GM18505 (cell line): ENCODE measurements at regions not wholly inside any gene's neighbourhood (a gene's known extent, or its start where the extent isn't known, plus 50 kb on each side); places are given as distances from the start of the nearest gene placed in this dataset.

Experiments
- ATAC-seq: cut with Tn5 transposase; IDR thresholded peaks from one replicate; pipeline ENCODE4 v1.9.1; 2021; ENCODE audit not compliant: unreplicated experiment
- POLR2A ChIP-seq: IDR thresholded peaks from 4 replicates; pipeline ENCODE4 v1.6.1; 2011; ENCODE audit warnings: borderline replicate concordance; ENCODE audit not compliant: insufficient read depth, insufficient read length; ENCODE audit errors: extremely low read depth

DNA sequence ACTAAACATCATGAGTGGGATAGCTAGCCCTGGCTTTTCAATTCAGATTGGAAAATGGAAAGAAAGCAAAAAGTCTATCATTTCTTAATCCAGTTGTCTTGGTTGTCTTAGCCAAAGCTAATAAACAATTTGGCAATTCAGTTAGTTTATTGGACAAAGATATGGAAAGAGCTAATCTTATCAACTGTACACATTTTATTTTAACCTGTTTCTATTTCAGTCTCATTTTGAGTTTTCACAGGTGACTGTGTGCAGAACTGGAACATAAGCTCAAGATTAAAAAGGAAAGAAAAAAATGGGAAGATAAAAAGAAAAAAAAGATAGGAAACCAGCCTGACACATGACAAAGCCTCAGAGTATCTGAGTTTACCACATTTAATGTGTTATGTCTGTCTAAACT is 642.6 kb downstream of the SQOR start:
- TF ChIP-seq POLR2A: no peak
- ATAC-seq: no peak

DNA sequence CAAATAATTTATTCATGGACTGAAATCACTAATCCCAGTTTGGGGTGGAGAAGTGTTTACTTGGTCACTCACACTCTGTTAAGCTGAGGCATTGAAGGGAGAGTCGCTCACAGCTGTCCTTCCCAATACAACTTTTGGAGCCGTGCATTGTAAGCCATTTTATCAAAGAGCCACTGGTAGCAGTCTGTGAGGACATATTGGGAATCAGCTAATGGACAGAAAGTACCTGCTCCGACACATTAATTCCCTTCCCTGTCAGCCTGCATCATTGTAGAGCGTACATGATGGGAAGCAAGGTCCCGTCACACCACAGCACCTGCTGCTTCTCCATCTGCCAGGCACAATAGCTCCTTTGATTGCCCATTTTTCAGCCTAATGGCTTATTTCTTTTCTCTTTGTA is 643.2 kb downstream of the SQOR start:
- ATAC-seq: no peak
- no peak for TF ChIP-seq POLR2A

DNA sequence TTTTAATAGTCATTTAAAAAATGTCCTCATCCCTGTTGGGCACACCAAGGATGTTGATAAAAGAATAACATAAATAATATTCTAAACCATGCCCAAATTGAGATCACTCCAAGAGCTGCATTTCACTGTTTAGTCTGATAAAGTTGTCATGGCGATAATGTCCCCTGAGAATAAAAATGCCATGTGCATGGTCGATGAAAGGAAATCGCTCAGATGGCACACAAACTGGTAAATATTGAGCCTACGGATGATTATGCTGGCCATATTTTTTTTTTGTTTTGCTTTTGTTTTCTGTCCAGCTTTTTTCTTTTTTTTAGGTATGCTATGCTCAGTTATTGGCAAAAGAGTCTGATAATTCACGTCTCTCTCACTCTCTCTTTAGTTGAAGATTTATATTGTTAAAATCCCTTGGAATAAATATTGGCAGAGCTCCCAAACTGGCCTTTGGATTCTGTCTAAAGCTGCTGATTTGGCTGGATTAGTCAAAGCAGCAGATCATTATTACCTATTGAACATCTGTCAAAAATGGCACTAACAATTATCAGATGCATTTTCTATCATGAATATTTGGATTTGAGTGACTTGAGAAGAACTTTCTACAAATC is 643.8 kb downstream of the SQOR start:
- TF ChIP-seq POLR2A: no peak
- ATAC-seq: no peak

- ATAC-seq: no peak
- no peak for TF ChIP-seq POLR2A
Observed at GRCh38 chr15:46280762-46281542, 646.1 kb downstream of the SQOR start.

DNA sequence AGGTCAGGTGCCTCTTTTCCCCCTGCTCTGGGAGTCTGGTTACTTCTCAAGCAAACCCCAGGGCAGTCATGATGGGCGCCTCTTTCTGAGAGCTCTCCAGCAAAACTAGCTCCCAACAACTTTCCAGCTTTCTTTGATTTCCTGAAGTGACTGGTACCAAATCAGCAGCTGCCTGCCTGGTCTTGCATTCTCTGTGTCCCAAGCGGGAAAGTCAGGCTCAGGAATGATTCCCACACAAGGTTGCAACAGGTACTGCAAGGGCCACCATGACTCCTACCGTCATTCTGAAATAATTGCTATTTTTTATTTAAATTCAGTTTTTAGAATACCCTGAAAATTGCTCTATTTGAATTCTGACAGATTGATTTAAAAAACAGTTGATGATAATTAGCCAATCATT is 658.7 kb downstream of the SQOR start:
- ATAC-seq: no peak

GRCh38 chr15:46296002-46296401 is 661.2 kb downstream of the SQOR start:
- TF ChIP-seq POLR2A: no peak
- ATAC-seq: no peak

More for the DNA sequence above, 658.7 kb downstream of the SQOR start:
- no peak for TF ChIP-seq POLR2A

GRCh38 chr15:46296797-46297196 is 662.0 kb downstream of the SQOR start:
- ATAC-seq: no peak

GRCh38 chr15:46297766-46298165 is 662.9 kb downstream of the SQOR start:
- no peak for ATAC-seq
- TF ChIP-seq POLR2A: no peak

More at GRCh38 chr15:46296797-46297196, 662.0 kb downstream of the SQOR start:
- TF ChIP-seq POLR2A: no peak

DNA sequence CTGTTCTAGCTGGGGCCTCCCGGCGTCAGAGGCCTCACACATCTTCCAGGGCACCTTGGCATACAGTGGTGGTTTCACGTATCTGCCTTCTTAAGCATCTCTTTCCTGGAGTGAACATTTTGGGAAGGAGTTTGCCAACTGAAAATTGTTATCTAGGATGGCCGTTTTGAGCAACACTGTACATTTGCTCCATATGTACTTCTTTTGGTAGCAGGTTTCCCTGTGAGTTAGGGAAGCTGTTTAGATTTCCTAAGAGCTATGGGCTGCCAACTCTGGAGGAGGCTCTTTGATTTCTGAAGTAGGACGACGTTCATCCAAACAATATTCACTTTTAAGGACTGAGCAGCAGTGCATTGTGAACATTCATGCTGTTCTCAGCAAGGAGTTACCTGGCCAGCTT is 665.9 kb downstream of the SQOR start:
- no peak for TF ChIP-seq POLR2A
- ATAC-seq: no peak

- ATAC-seq: no peak
- TF ChIP-seq POLR2A: no peak
Observed at GRCh38 chr15:46301291-46301690, 666.5 kb downstream of the SQOR start.

DNA sequence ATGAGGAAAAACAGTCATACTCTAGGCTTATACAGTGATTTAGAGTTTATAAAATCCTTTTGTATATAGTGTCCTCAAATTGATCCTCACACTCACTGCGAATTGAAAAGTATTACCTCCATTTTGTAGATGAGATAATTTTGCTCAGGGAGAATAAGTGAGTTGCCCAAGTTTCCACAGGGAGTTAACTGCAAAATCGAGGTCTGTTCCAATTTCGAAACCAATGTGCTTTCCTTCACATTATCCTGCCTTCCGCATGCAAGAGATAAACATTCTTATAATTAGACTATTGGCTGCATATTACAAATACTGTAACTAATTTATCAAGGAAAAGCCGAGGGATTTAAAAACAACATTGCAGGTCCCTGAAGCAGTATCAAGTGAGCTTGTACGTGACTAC is 667.0 kb downstream of the SQOR start:
- ATAC-seq: no peak
- TF ChIP-seq POLR2A: no peak

GRCh38 chr15:46304321-46304720 is 669.5 kb downstream of the SQOR start:
- TF ChIP-seq POLR2A: no peak
- ATAC-seq: no peak

GRCh38 chr15:46307746-46308145 is 672.9 kb downstream of the SQOR start:
- no peak for TF ChIP-seq POLR2A
- no peak for ATAC-seq

- ATAC-seq: no peak
- no peak for TF ChIP-seq POLR2A
Observed at GRCh38 chr15:46309914-46310313, 675.1 kb downstream of the SQOR start.

- peak; percentile 94 for ATAC-seq
- TF ChIP-seq POLR2A: no peak
Observed at GRCh38 chr15:46312133-46312740, 677.4 kb downstream of the SQOR start.

DNA sequence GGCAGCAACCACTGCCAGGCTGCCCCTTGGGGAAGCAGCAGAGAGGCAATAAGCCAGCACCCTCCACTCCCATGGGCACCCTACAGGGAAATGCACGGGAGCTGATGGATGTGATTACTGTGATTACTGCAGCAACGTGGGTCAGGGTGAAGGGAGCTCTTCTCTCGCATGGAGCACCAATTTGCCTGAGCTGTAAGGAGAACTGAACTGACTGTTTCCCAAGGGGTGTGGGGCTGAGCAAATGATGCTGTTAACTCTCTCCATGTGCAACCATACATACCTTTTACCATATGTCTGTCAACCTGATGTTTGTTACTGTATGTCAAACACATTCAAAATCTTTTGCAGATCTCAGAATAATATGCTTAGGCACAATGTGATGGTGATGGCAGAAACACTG is 680.6 kb downstream of the SQOR start:
- TF ChIP-seq POLR2A: no peak

More for the DNA sequence above, 680.6 kb downstream of the SQOR start:
- ATAC-seq: no peak
